ENCODE measurements at regions not wholly inside any gene's neighbourhood (a gene's known extent, or its start where the extent isn't known, plus 50 kb on each side); places are given as distances from the start of the nearest gene placed in this dataset.

GRCh38 chr1:17925290-17926237, 170.4 kb downstream of the ACTL8 start:
- no peak overlapping the region for H2AFZ ChIP-seq (ENCODE audit: low read length)
- no peaks in the 10 kb centered on the region for H3F3A ChIP-seq (ENCODE audit: insufficient read depth, low read length)
- H3K4me2 ChIP-seq (ENCODE audit: low read length) = no peak overlapping the region
- H3K36me3 ChIP-seq (ENCODE audit: insufficient read depth, low read length) = no peaks in the 10 kb centered on the region
- no peak overlapping the region for H3K9ac ChIP-seq (ENCODE audit: low read length)
- no peaks in the 10 kb centered on the region for H3K9me2 ChIP-seq (ENCODE audit: low read depth, low read length)
- TF ChIP-seq EZH2 (IDR thresholded peaks at IDR 0.05; ENCODE audit: borderline replicate concordance, low read length) (no peak), CTCF (IDR thresholded peaks at IDR 0.05; ENCODE audit: low read length) (no peak)
- no peaks in the 10 kb centered on the region for H3K27me3 ChIP-seq (ENCODE audit: insufficient read depth, low read length)
- H3K27ac ChIP-seq (ENCODE audit: low read depth, low read length, poor library complexity, severe bottlenecking) = no peak overlapping the region
- no peak overlapping the region for H3K4me3 ChIP-seq (ENCODE audit: low read depth, low read length, poor library complexity, severe bottlenecking)
- H3K79me2 ChIP-seq (ENCODE audit: insufficient read depth, low read length) = no peaks in the 10 kb centered on the region
- no peaks in the 10 kb centered on the region for H4K20me1 ChIP-seq (ENCODE audit: insufficient read depth, low read length)
- H3K4me1 ChIP-seq (ENCODE audit: insufficient read depth, low read length, severe bottlenecking) = no peaks in the 10 kb centered on the region
- H3K9me3 ChIP-seq (ENCODE audit: low read length) = no peaks in the 10 kb centered on the region

GRCh38 chr1:17926906-17927305, 171.8 kb downstream of the ACTL8 start:
- no peaks in the 10 kb centered on the region for H3K9me3 ChIP-seq (ENCODE audit: low read length)
- no peaks in the 10 kb centered on the region for H4K20me1 ChIP-seq (ENCODE audit: insufficient read depth, low read length)
- H3K9ac ChIP-seq (ENCODE audit: low read length) = no peak overlapping the region
- no peaks in the 10 kb centered on the region for H3K36me3 ChIP-seq (ENCODE audit: insufficient read depth, low read length)
- H3K4me1 ChIP-seq (ENCODE audit: insufficient read depth, low read length, severe bottlenecking) = no peaks in the 10 kb centered on the region
- H3K27ac ChIP-seq (ENCODE audit: low read depth, low read length, poor library complexity, severe bottlenecking) = no peak overlapping the region
- H2AFZ ChIP-seq (ENCODE audit: low read length) = no peak overlapping the region
- H3K4me3 ChIP-seq (ENCODE audit: low read depth, low read length, poor library complexity, severe bottlenecking) = no peak overlapping the region
- no peaks in the 10 kb centered on the region for H3K9me2 ChIP-seq (ENCODE audit: low read depth, low read length)
- no peak overlapping the region for H3K4me2 ChIP-seq (ENCODE audit: low read length)
- no peak for TF ChIP-seq EZH2 (IDR thresholded peaks at IDR 0.05; ENCODE audit: borderline replicate concordance, low read length)
- no peak for TF ChIP-seq CTCF (IDR thresholded peaks at IDR 0.05; ENCODE audit: low read length)
- H3K27me3 ChIP-seq (ENCODE audit: insufficient read depth, low read length) = no peaks in the 10 kb centered on the region
- H3K79me2 ChIP-seq (ENCODE audit: insufficient read depth, low read length) = no peaks in the 10 kb centered on the region
- H3F3A ChIP-seq (ENCODE audit: insufficient read depth, low read length) = no peaks in the 10 kb centered on the region

GRCh38 chr1:17927952-17928351, 172.8 kb downstream of the ACTL8 start:
- Histone ChIP-seq H3K27ac (ENCODE audit: low read depth, low read length, poor library complexity, severe bottlenecking) (no peak overlapping the region), H3K79me2 (ENCODE audit: insufficient read depth, low read length) (no peaks in the 10 kb centered on the region), H3K9ac (ENCODE audit: low read length) (no peak overlapping the region), H3F3A (ENCODE audit: insufficient read depth, low read length) (no peaks in the 10 kb centered on the region), H3K9me3 (ENCODE audit: low read length) (no peaks in the 10 kb centered on the region), H3K9me2 (ENCODE audit: low read depth, low read length) (no peaks in the 10 kb centered on the region), H2AFZ (ENCODE audit: low read length) (no peak overlapping the region), H4K20me1 (ENCODE audit: insufficient read depth, low read length) (no peaks in the 10 kb centered on the region), H3K4me3 (ENCODE audit: low read depth, low read length, poor library complexity, severe bottlenecking) (no peak overlapping the region), H3K27me3 (ENCODE audit: insufficient read depth, low read length) (no peaks in the 10 kb centered on the region), H3K4me2 (ENCODE audit: low read length) (no peak overlapping the region), H3K4me1 (ENCODE audit: insufficient read depth, low read length, severe bottlenecking) (no peaks in the 10 kb centered on the region), H3K36me3 (ENCODE audit: insufficient read depth, low read length) (no peaks in the 10 kb centered on the region)
- TF ChIP-seq EZH2 (IDR thresholded peaks at IDR 0.05; ENCODE audit: borderline replicate concordance, low read length) = no peak
- no peak for TF ChIP-seq CTCF (IDR thresholded peaks at IDR 0.05; ENCODE audit: low read length)

Measured in OCI-LY1 (cell line).